KMS-11 (cell line): ENCODE measurements at regions not wholly inside any gene's neighbourhood (a gene's known extent, or its start where the extent isn't known, plus 50 kb on each side); places are given as distances from the start of the nearest gene placed in this dataset.
A peak's percentile ranks its signal among the peaks of the same experiment; 100 is the strongest.
"Not testable (repeated sequence)": the region's sequence is repeated elsewhere in the genome, so short reads cannot be mapped to it uniquely, and the experiment has no call there.

ENCODE experiments used
- H2AFZ ChIP-seq: fragments of 200-600 bp; sonication (generic); 2 replicates; pipeline ENCODE4 v1.6.1; 2016; ENCODE audit warnings: antibody characterized with exemption, mixed run types, low read depth
- H3K27ac ChIP-seq: fragments of 200-600 bp; sonication (generic); 2 replicates; pipeline ENCODE4 v1.6.1; 2016; ENCODE audit warnings: mild to moderate bottlenecking, mixed run types
- H3K27me3 ChIP-seq: fragments of 200-600 bp; sonication (generic); 2 replicates; pipeline ENCODE4 v1.6.1; 2017; ENCODE audit warnings: mild to moderate bottlenecking, low read depth, mixed run types, moderate library complexity; ENCODE audit not compliant: insufficient read depth
- H3K36me3 ChIP-seq: fragments of 200-600 bp; sonication (generic); 2 replicates; pipeline ENCODE4 v1.6.1; 2017; ENCODE audit warnings: mild to moderate bottlenecking, mixed run types; ENCODE audit not compliant: insufficient read depth
- H3K4me1 ChIP-seq: fragments of 200-600 bp; sonication (generic); 2 replicates; pipeline ENCODE4 v1.6.1; 2016; ENCODE audit warnings: mild to moderate bottlenecking, low read depth, mixed run types; ENCODE audit not compliant: poor library complexity, severe bottlenecking
- H3K4me2 ChIP-seq: fragments of 200-600 bp; sonication (generic); 2 replicates; pipeline ENCODE4 v1.7.0; 2016; ENCODE audit warnings: mild to moderate bottlenecking, mixed run types
- H3K4me3 ChIP-seq: fragments of 200-600 bp; sonication (generic); IDR thresholded peaks from 2 replicates; pipeline ENCODE4 v1.6.1; 2017; ENCODE audit warnings: low read depth, low read length, mixed read lengths; ENCODE audit not compliant: insufficient read depth
- H3K79me2 ChIP-seq: fragments of 200-600 bp; sonication (generic); 2 replicates; pipeline ENCODE4 v1.6.1; 2016; ENCODE audit warnings: low read depth, mixed run types; ENCODE audit not compliant: insufficient read depth
- H3K9ac ChIP-seq: fragments of 200-600 bp; sonication (generic); 2 replicates; pipeline ENCODE4 v1.6.1; 2016; ENCODE audit warnings: mild to moderate bottlenecking, mixed run types
- H4K20me1 ChIP-seq: fragments of 200-600 bp; sonication (generic); 2 replicates; pipeline ENCODE4 v1.6.1; 2016; ENCODE audit warnings: mild to moderate bottlenecking, mixed run types; ENCODE audit not compliant: insufficient read depth
- TF ChIP-seq, protein P1 (sequence below): fragments of 200-600 bp; sonication (generic); conservative IDR thresholded peaks from 2 replicates; pipeline ENCODE4 v1.6.1; 2017; ENCODE audit warnings: low read depth, mild to moderate bottlenecking, antibody characterized with exemption, low read length, moderate library complexity, mixed read lengths

DNA sequence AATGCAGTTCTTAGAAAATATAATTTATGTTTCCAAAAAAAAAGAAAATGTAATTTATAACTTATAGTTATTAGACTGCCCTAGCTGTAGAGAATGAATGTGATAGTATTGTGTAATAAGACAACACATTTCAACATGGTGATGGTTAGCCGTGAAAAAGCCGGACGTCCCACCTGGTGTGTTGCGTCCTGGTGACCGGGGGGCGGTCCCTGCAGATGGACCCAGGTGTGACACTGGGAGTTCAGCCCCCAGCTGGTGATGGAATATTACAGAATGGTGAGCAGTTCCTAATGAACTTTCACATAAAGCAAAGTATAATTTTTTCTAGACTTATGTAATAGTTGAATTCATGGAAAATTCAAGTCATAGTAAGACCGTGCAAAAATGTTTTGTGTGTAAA, 132.8 kb downstream of the LAT start:
- H4K20me1 ChIP-seq: no peaks in the 10 kb centered on the region
- no peaks in the 10 kb centered on the region for H3K27me3 ChIP-seq
- TF ChIP-seq, protein P1, sequence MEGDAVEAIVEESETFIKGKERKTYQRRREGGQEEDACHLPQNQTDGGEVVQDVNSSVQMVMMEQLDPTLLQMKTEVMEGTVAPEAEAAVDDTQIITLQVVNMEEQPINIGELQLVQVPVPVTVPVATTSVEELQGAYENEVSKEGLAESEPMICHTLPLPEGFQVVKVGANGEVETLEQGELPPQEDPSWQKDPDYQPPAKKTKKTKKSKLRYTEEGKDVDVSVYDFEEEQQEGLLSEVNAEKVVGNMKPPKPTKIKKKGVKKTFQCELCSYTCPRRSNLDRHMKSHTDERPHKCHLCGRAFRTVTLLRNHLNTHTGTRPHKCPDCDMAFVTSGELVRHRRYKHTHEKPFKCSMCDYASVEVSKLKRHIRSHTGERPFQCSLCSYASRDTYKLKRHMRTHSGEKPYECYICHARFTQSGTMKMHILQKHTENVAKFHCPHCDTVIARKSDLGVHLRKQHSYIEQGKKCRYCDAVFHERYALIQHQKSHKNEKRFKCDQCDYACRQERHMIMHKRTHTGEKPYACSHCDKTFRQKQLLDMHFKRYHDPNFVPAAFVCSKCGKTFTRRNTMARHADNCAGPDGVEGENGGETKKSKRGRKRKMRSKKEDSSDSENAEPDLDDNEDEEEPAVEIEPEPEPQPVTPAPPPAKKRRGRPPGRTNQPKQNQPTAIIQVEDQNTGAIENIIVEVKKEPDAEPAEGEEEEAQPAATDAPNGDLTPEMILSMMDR: no peak
- no peaks in the 10 kb centered on the region for H3K79me2 ChIP-seq
- H3K27ac ChIP-seq: no peak overlapping the region
- H3K9ac ChIP-seq: no peak overlapping the region
- no peaks in the 10 kb centered on the region for H3K36me3 ChIP-seq
- peaks cover 27% of the 10 kb centered on the region for H3K4me1 ChIP-seq
- H3K4me2 ChIP-seq: no peak overlapping the region
- no peak overlapping the region for H3K4me3 ChIP-seq
- no peak overlapping the region for H2AFZ ChIP-seq

DNA sequence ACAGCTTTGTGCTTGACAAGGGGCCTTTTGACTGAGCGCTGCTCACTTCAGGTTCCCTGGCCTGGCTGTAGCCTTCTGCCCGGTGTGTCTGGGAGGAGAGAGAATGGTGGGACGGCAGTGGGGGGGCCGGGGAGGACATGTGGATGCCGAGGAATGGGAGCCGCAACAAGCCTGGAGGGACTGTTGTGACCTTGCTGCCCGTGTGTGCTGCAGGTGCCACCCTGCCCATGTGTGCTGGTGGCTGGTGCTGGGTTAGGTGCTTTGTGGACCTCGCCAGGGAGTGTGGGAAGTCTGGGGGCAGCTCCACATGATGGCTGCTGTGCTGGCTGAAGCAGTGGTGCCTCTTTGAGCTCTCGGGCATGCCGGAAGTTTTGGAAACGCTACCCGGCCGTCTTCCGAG, 132.1 kb downstream of the LAT start:
- Histone ChIP-seq H2AFZ (no peak overlapping the region), H3K79me2 (no peaks in the 10 kb centered on the region), H3K27ac (no peak overlapping the region), H3K36me3 (no peaks in the 10 kb centered on the region), H4K20me1 (no peaks in the 10 kb centered on the region), H3K4me1 (peaks cover 27% of the 10 kb centered on the region), H3K4me2 (no peak overlapping the region), H3K27me3 (no peaks in the 10 kb centered on the region), H3K4me3 (no peak overlapping the region), H3K9ac (no peak overlapping the region)
- TF ChIP-seq, protein P1: no peak

DNA sequence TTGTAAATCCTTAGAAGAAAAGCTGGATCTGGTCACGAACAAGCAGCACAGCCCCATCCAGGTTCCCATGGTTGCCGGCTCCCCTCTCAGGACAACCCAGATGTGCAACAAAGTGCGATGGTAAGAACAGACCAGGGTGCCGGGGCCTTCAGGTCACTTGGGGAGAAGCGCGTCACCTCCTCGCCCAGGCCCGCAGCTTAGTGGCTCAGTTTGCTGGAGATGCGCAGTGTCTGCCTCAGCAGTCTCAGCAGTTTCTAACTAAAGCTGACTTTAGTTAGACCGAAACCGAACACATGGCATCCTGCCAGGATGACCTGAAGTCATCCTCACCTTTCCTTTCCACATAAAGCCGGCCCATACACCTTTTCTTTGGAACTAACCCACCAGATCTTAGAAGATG, 131.4 kb downstream of the LAT start:
- not testable (repeated sequence) for H3K36me3 ChIP-seq, H3K4me3 ChIP-seq, H3K27ac ChIP-seq, H3K9ac ChIP-seq, H3K27me3 ChIP-seq, H3K79me2 ChIP-seq, H4K20me1 ChIP-seq
- Histone ChIP-seq H3K4me1 (peaks cover 27% of the 10 kb centered on the region), H2AFZ (peak overlapping the region; percentile 65; the same call in 1 of the 2 replicates), H3K4me2 (peak overlapping the region; percentile 20; the same call in 1 of the 2 replicates)

DNA sequence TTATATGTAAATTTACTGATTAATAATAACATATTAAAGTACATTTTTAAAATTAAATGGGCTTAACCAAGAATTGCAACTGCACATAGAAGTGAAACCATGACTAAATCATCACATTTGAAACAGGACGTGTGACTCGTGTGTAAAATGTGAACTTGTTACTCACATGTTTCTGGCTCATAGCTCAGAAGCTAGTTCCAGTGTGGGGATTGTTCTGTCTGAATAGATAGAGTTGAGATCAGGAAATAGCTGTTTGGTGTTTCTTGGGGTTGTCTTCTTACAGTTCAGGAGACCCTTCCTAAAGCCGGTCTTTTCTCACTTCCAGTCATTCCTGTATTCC, 130.9 kb downstream of the LAT start:
- not testable (repeated sequence) for H3K36me3 ChIP-seq, H3K27ac ChIP-seq, H4K20me1 ChIP-seq, H3K9ac ChIP-seq, H3K79me2 ChIP-seq, H3K4me3 ChIP-seq, H3K27me3 ChIP-seq
- H3K4me1 ChIP-seq: peaks cover 27% of the 10 kb centered on the region
- H3K4me2 ChIP-seq: peak overlapping the region; percentile 20
- H2AFZ ChIP-seq: peak overlapping the region; percentile 65; the same call in 1 of the 2 replicates

DNA sequence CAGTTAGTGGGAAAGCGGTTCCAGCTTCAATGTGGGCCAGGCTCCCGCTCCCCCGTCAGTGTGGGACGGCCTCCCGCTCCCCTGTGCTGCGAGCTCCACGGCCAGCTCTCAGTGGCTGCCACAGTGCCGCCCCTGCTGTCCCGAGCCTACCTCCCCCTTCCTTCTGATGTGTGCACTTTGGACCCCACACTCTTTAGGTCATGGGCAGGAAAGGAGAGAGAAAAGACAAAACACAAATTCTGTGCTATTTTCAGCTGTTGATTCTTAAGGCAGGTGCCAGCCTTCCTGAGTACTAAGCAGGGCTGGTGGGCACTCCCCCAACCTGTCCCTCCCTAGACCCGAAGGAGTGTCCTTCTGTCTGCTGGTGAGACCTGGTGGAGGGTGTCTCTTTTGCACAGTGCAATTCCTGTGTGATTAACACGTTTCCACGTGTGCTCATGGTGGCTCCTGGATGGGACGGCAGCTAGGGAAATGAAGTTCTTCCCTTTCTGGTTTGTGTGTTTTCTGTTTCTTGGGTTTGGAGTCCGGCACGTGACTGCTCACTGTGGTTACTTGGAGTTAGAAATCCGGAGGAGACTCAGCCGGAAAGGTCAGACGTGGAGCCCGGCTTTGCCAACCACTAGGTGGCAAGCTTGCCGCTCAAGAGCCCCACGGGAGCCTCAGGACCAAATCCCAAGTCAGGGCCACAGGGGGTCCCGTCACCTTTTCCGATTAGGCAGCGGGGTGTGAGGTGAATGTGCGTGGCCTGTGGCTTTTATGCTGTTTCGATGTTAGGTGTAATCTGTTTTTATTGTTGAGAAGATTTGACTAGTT, 130.3 kb downstream of the LAT start:
- peak overlapping the region; percentile 20 for H3K4me2 ChIP-seq
- not testable (repeated sequence) for H3K4me3 ChIP-seq, H3K36me3 ChIP-seq, H3K27me3 ChIP-seq, H3K79me2 ChIP-seq, H4K20me1 ChIP-seq, H3K27ac ChIP-seq, H3K9ac ChIP-seq
- peak overlapping the region; percentile 65 for H2AFZ ChIP-seq
- H3K4me1 ChIP-seq: peaks cover 27% of the 10 kb centered on the region
- TF ChIP-seq, protein P1: peak; percentile 74
